Hepatocyte (in vitro differentiated cells): ENCODE measurements at regions not wholly inside any gene's neighbourhood (a gene's known extent, or its start where the extent isn't known, plus 50 kb on each side); places are given as distances from the start of the nearest gene placed in this dataset.

ENCODE experiments used
- DNase-seq: peaks from one replicate; pipeline ENCODE4 v3.0.0-alpha.2; 2016; ENCODE audit warnings: low spot score
- H2AFZ ChIP-seq: fragments of 200-600 bp; sonication (generic); 2 replicates; pipeline ENCODE4 v1.6.0; 2016; ENCODE audit warnings: antibody characterized with exemption, mild to moderate bottlenecking
- H3K27ac ChIP-seq: fragments of 200-600 bp; sonication (generic); 2 replicates; pipeline ENCODE4 v1.5.1; 2016; ENCODE audit warnings: mild to moderate bottlenecking
- H3K27me3 ChIP-seq: fragments of 200-600 bp; sonication (generic); 2 replicates; pipeline ENCODE4 v1.6.1; 2016
- H3K36me3 ChIP-seq: fragments of 200-600 bp; sonication (generic); replicated peaks from 2 replicates; pipeline ENCODE4 v1.5.1; 2016; ENCODE audit warnings: low read depth; ENCODE audit not compliant: insufficient read depth
- H3K4me1 ChIP-seq: fragments of 200-600 bp; sonication (generic); 2 replicates; pipeline ENCODE4 v1.5.1; 2016; ENCODE audit warnings: mild to moderate bottlenecking, moderate library complexity; ENCODE audit not compliant: insufficient read depth
- H3K4me2 ChIP-seq: fragments of 200-600 bp; sonication (generic); 2 replicates; pipeline ENCODE4 v1.6.0; 2016
- H3K4me3 ChIP-seq: fragments of 200-600 bp; sonication (generic); 2 replicates; pipeline ENCODE4 v1.5.1; 2016; ENCODE audit warnings: mild to moderate bottlenecking
- H3K79me2 ChIP-seq: fragments of 200-600 bp; sonication (generic); 2 replicates; pipeline ENCODE4 v1.6.0; 2017; ENCODE audit warnings: mild to moderate bottlenecking
- H3K9me2 ChIP-seq: fragments of 200-600 bp; sonication (generic); replicated peaks from 2 replicates; pipeline ENCODE4 v1.6.0; 2017; ENCODE audit warnings: mild to moderate bottlenecking; ENCODE audit not compliant: insufficient read depth
- H3K9me3 ChIP-seq: fragments of 200-600 bp; sonication (generic); 2 replicates; pipeline ENCODE4 v1.5.1; 2016; ENCODE audit warnings: low read depth, mild to moderate bottlenecking
- H4K20me1 ChIP-seq: fragments of 200-600 bp; sonication (generic); 2 replicates; pipeline ENCODE4 v1.6.0; 2016; ENCODE audit warnings: mild to moderate bottlenecking; ENCODE audit not compliant: insufficient read depth, poor library complexity, severe bottlenecking
- CTCF ChIP-seq: fragments of 200-600 bp; sonication (generic); IDR thresholded peaks from 2 replicates; pipeline ENCODE4 v1.5.1; 2016; ENCODE audit warnings: antibody characterized with exemption, mild to moderate bottlenecking; ENCODE audit not compliant: poor library complexity
- EZH2 ChIP-seq: fragments of 200-600 bp; sonication (generic); IDR thresholded peaks from 2 replicates; pipeline ENCODE4 v1.6.1; 2016; ENCODE audit warnings: antibody characterized with exemption, mild to moderate bottlenecking, borderline replicate concordance
- EZH2phosphoT487 ChIP-seq: fragments of 200-600 bp; sonication (generic); IDR thresholded peaks from one replicate; pipeline ENCODE4 v1.6.1; 2018; ENCODE audit warnings: antibody characterized with exemption, mild to moderate bottlenecking, low read depth, moderate library complexity; ENCODE audit not compliant: unreplicated experiment, severe bottlenecking
- WGBS: methylation state at CpG from one replicate; pipeline ENCODE4 v1.1.6; 2016; ENCODE audit warnings: low lambda C conversion rate; ENCODE audit errors: missing lambda C conversion rate; 5-methylcytosine and 5-hydroxymethylcytosine counted together

GRCh38 chr7:69225259-69225943, 372.9 kb upstream of the AUTS2 start:
- Histone ChIP-seq H3K27ac (no peak overlapping the region), H3K4me3 (no peak overlapping the region), H3K36me3 (no peaks in the 10 kb centered on the region), H3K27me3 (no peaks in the 10 kb centered on the region), H4K20me1 (no peaks in the 10 kb centered on the region), H3K79me2 (no peaks in the 10 kb centered on the region), H3K4me1 (no peaks in the 10 kb centered on the region), H3K4me2 (no peak overlapping the region), H2AFZ (no peak overlapping the region), H3K9me2 (no peaks in the 10 kb centered on the region), H3K9me3 (no peaks in the 10 kb centered on the region)
- no peak for TF ChIP-seq CTCF
- TF ChIP-seq EZH2phosphoT487 = no peak
- TF ChIP-seq EZH2 = no peak
- DNase-seq = no peak
- 80% methylated on average over 6 of the region's 6 CpGs for WGBS

- Histone ChIP-seq H3K27ac (no peak overlapping the region), H3K36me3 (no peaks in the 10 kb centered on the region), H3K9me3 (no peaks in the 10 kb centered on the region), H4K20me1 (no peaks in the 10 kb centered on the region), H3K4me3 (no peak overlapping the region), H3K79me2 (no peaks in the 10 kb centered on the region), H3K4me2 (no peak overlapping the region), H3K4me1 (no peaks in the 10 kb centered on the region), H3K27me3 (peaks cover 9% of the 10 kb centered on the region), H3K9me2 (no peaks in the 10 kb centered on the region), H2AFZ (no peak overlapping the region)
- 51% methylated on average over 5 of the region's 5 CpGs for WGBS
- no peak for TF ChIP-seq EZH2phosphoT487
- no peak for TF ChIP-seq CTCF
- no peak for TF ChIP-seq EZH2
- no peak for DNase-seq
Measured at GRCh38 chr7:69228212-69228811, 370.0 kb upstream of the AUTS2 start.

- Histone ChIP-seq H3K9me3 (no peaks in the 10 kb centered on the region), H3K36me3 (no peaks in the 10 kb centered on the region), H3K4me3 (no peak overlapping the region), H4K20me1 (no peaks in the 10 kb centered on the region), H3K4me1 (no peaks in the 10 kb centered on the region), H2AFZ (peak overlapping the region; percentile 12), H3K79me2 (no peaks in the 10 kb centered on the region), H3K9me2 (no peaks in the 10 kb centered on the region), H3K27me3 (peaks cover 17% of the 10 kb centered on the region), H3K4me2 (peak overlapping the region; percentile 67), H3K27ac (no peak overlapping the region)
- TF ChIP-seq CTCF = no peak
- TF ChIP-seq EZH2 = no peak
- TF ChIP-seq EZH2phosphoT487 = no peak
- WGBS = 12% methylated on average over 21 of the region's 21 CpGs
- DNase-seq = no peak
Measured at GRCh38 chr7:69232445-69233376, 365.6 kb upstream of the AUTS2 start.
